HepG2 (cell line): ENCODE measurements at regions not wholly inside any gene's neighbourhood (a gene's known extent, or its start where the extent isn't known, plus 50 kb on each side); places are given as distances from the start of the nearest gene placed in this dataset.
A peak's percentile ranks its signal among the peaks of the same experiment; 100 is the strongest.

Experiments
- ATAC-seq: fragments of 200-7000 bp; cut with Tn5 transposase; 3 replicates; pipeline ENCODE4 v1.9.1; 2020; ENCODE audit warnings: mild to moderate bottlenecking, moderate library complexity
- BruUV-seq: library from RNA; stranded (reverse); fragments of 400-500 nt; replicated peaks from 2 replicates; lab custom pipeline; 2021; lab: Mats Ljungman, UMichigan
- CTCF ChIA-PET: fragments of 300-600 bp; formaldehyde crosslinking; extraction: SDS; loops from one replicate; lab custom pipeline; 2021; ENCODE audit warnings: low total read pairs, inconsistent platforms, low intra/inter-chr PET ratio; lab: Yijun Ruan, JAX
- POLR2A ChIA-PET: fragments of 350-600 bp; sonication (Branson Sonifier 250); formaldehyde crosslinking; loops from one replicate; lab custom pipeline; 2020; ENCODE audit warnings: antibody characterized with exemption, inconsistent platforms; lab: Yijun Ruan, JAX
- DNase-seq: peaks from one replicate; pipeline ENCODE4 v3.0.0-alpha.2; 2015; ENCODE audit warnings: low spot score
- FAIRE-seq: peaks from 3 replicates; lab custom pipeline; 2011; peaks lifted over from hg19 to GRCh38; lab: Jason Lieb, UNC
- H2AFZ ChIP-seq: one replicate; pipeline ENCODE4 v1.6.1; 2011; ENCODE audit warnings: low read length, inconsistent platforms
- H3K27ac ChIP-seq: fragments of 300-600 bp; 3 replicates; pipeline ENCODE4 v1.8.0; 2011; ENCODE audit warnings: mixed run types, mild to moderate bottlenecking, mixed read lengths, low read length, inconsistent platforms; ENCODE audit not compliant: insufficient read depth; ENCODE audit errors: extremely low read length
- H3K27me3 ChIP-seq, 2 experiments: fragments of 200-600 bp in 1 of 2; 2 replicates in 1 of 2; 3 replicates in 1 of 2; pipeline versions ENCODE4 v1.6.0 to v1.8.0; 2011; ENCODE audit warnings: low read length in 2 of 2, mild to moderate bottlenecking in 2 of 2, moderate library complexity in 2 of 2, inconsistent platforms in 1 of 2; ENCODE audit not compliant: insufficient read depth in 2 of 2, control insufficient read depth in 1 of 2
- H3K36me3 ChIP-seq, 2 experiments: fragments of 200-600 bp in 1 of 2; replicated peaks in 1 of 2; 2 replicates in 1 of 2; 3 replicates in 1 of 2; pipeline versions ENCODE4 v1.5.1 to v1.8.0; 2011; ENCODE audit warnings: low read length in 2 of 2, inconsistent platforms in 1 of 2; ENCODE audit not compliant: insufficient read depth in 2 of 2, control insufficient read depth in 1 of 2
- H3K4me1 ChIP-seq: 2 replicates; pipeline ENCODE4 v1.5.1; 2012; ENCODE audit warnings: low read length, inconsistent platforms; ENCODE audit not compliant: insufficient read depth
- H3K4me2 ChIP-seq: 2 replicates; pipeline ENCODE4 v1.6.0; 2011; ENCODE audit warnings: low read depth, low read length, inconsistent platforms
- H3K4me3 ChIP-seq, 3 experiments: fragments of 200-600 bp in 1 of 3; sonication (generic), shearing (Covaris generic) in 1 of 3; replicated peaks in 1 of 3; 2 replicates each; pipeline ENCODE4 v1.5.1; 2011 to 2016; ENCODE audit warnings: low read length in 3 of 3, inconsistent platforms in 2 of 3, low read depth in 2 of 3, mild to moderate bottlenecking in 2 of 3, control low read depth in 1 of 3, mixed read lengths in 1 of 3; ENCODE audit not compliant: insufficient read depth in 1 of 3
- H3K79me2 ChIP-seq: one replicate; pipeline ENCODE4 v1.6.1; 2011; ENCODE audit warnings: low read length, inconsistent platforms; ENCODE audit not compliant: insufficient read depth
- H3K9ac ChIP-seq: 2 replicates; pipeline ENCODE4 v1.6.0; 2011; ENCODE audit warnings: mild to moderate bottlenecking, low read depth, low read length, inconsistent platforms; ENCODE audit not compliant: insufficient read depth
- H3K9me3 ChIP-seq: 2 replicates; pipeline ENCODE4 v1.5.1; 2012; ENCODE audit warnings: mild to moderate bottlenecking, low read length
- H4K20me1 ChIP-seq: 2 replicates; pipeline ENCODE4 v1.6.0; 2011; ENCODE audit warnings: inconsistent platforms, mild to moderate bottlenecking, low read length, moderate library complexity; ENCODE audit not compliant: insufficient read depth
- CEBPB ChIP-seq: IDR thresholded peaks from 2 replicates; pipeline ENCODE4 v1.6.1; 2011; ENCODE audit warnings: low read depth, low read length, improper control_type of control experiment, borderline replicate concordance
- EP300 ChIP-seq, 3 experiments: sonication (generic) in 1 of 3; formaldehyde crosslinking in 1 of 3; IDR thresholded peaks; 2 replicates each; pipeline versions ENCODE4 v1.5.1 to v1.6.1; 2011 to 2020; ENCODE audit warnings: low read depth in 2 of 3, low read length in 2 of 3, borderline replicate concordance in 1 of 3, improper control_type of control experiment in 1 of 3, mild to moderate bottlenecking in 1 of 3, missing genetic modification reagents in 1 of 3, moderate library complexity in 1 of 3
- FOXA3 ChIP-seq: IDR thresholded peaks from 2 replicates; pipeline ENCODE4 v1.6.1; 2016; ENCODE audit warnings: missing genetic modification reagents, missing compliant biosample characterization
- GATAD2A ChIP-seq: IDR thresholded peaks from 2 replicates; pipeline ENCODE4 v1.6.1; 2016
- HNF4A ChIP-seq: sonication (generic); formaldehyde crosslinking; IDR thresholded peaks from 2 replicates; pipeline ENCODE4 v1.4.0; 2020; ENCODE audit warnings: missing genetic modification reagents
- HNF4G ChIP-seq, 2 experiments: sonication (generic) in 1 of 2; formaldehyde crosslinking in 1 of 2; IDR thresholded peaks; 2 replicates each; pipeline versions ENCODE4 v1.4.0 to v1.6.1; 2011 to 2020; ENCODE audit warnings: borderline replicate concordance in 2 of 2, low read depth in 2 of 2, mild to moderate bottlenecking in 2 of 2, low read length in 1 of 2, missing genetic modification reagents in 1 of 2, moderate library complexity in 1 of 2
- JARID2 ChIP-seq: sonication (generic); formaldehyde crosslinking; IDR thresholded peaks from 2 replicates; pipeline ENCODE4 v1.8.1; 2023; ENCODE audit warnings: missing genetic modification reagents, inconsistent platforms; ENCODE audit not compliant: insufficient replicate concordance
- MEF2D ChIP-seq: sonication (generic); formaldehyde crosslinking; IDR thresholded peaks from 2 replicates; pipeline ENCODE4 v1.5.1; 2020; ENCODE audit warnings: mild to moderate bottlenecking, missing genetic modification reagents
- MIXL1 ChIP-seq: IDR thresholded peaks from 2 replicates; pipeline ENCODE4 v1.6.1; 2016
- MXD3 ChIP-seq: IDR thresholded peaks from 2 replicates; pipeline ENCODE4 v1.6.1; 2016; ENCODE audit warnings: mild to moderate bottlenecking, missing biosample characterization, missing genetic modification reagents
- NKX3-1 ChIP-seq: sonication (generic); formaldehyde crosslinking; IDR thresholded peaks from 2 replicates; pipeline ENCODE4 v1.5.0; 2020; ENCODE audit warnings: missing genetic modification reagents
- NR2F1 ChIP-seq, 2 experiments: fragments of 450-650 bp in 1 of 2; formaldehyde crosslinking in 1 of 2; IDR thresholded peaks; 2 replicates each; pipeline versions ENCODE4 v1.5.0 to v1.6.1; 2016 to 2020; ENCODE audit warnings: mild to moderate bottlenecking in 1 of 2, missing compliant biosample characterization in 1 of 2, missing genetic modification reagents in 1 of 2, moderate library complexity in 1 of 2
- NR2F6 ChIP-seq, 2 experiments: IDR thresholded peaks; 2 replicates each; pipeline ENCODE4 v1.6.1; 2016; ENCODE audit warnings: antibody characterized with exemption in 1 of 2, mild to moderate bottlenecking in 1 of 2
- PHF21A ChIP-seq: sonication (generic); formaldehyde crosslinking; IDR thresholded peaks from 2 replicates; pipeline ENCODE4 v1.5.0; 2020; ENCODE audit warnings: mild to moderate bottlenecking, missing genetic modification reagents
- RXRA ChIP-seq: sonication (generic); formaldehyde crosslinking; IDR thresholded peaks from 2 replicates; pipeline ENCODE4 v1.5.1; 2020; ENCODE audit warnings: missing genetic modification reagents
- RXRB ChIP-seq: IDR thresholded peaks from 2 replicates; pipeline ENCODE4 v1.6.1; 2016; ENCODE audit warnings: borderline replicate concordance, missing genetic modification reagents, missing compliant biosample characterization
- SOX6 ChIP-seq, 2 experiments: fragments of 450-650 bp in 1 of 2; sonication (generic) in 1 of 2; formaldehyde crosslinking in 1 of 2; IDR thresholded peaks; 2 replicates each; pipeline versions ENCODE4 v1.4.0 to v1.6.1; 2017 to 2020; ENCODE audit warnings: antibody characterized with exemption in 1 of 2, mild to moderate bottlenecking in 1 of 2, missing genetic modification reagents in 1 of 2
- TBL1XR1 ChIP-seq: fragments of 150-350 bp; IDR thresholded peaks from 2 replicates; pipeline ENCODE4 v1.6.1; 2014; ENCODE audit warnings: borderline replicate concordance, low read length; ENCODE audit not compliant: partially characterized antibody
- ZFP36 ChIP-seq: fragments of 150-350 bp; IDR thresholded peaks from 2 replicates; pipeline ENCODE4 v1.6.1; 2018; ENCODE audit warnings: borderline replicate concordance, low read length, low read depth; ENCODE audit not compliant: partially characterized antibody
- ZNF337 ChIP-seq: sonication (generic); formaldehyde crosslinking; IDR thresholded peaks from 2 replicates; pipeline ENCODE4 v1.5.1; 2020; ENCODE audit warnings: missing genetic modification reagents, low read depth, mild to moderate bottlenecking, borderline replicate concordance
- ZNF367 ChIP-seq: sonication (generic); formaldehyde crosslinking; IDR thresholded peaks from 2 replicates; pipeline ENCODE4 v1.4.0; 2020; ENCODE audit warnings: missing genetic modification reagents, borderline replicate concordance
- ZNF510 ChIP-seq: sonication (generic); formaldehyde crosslinking; IDR thresholded peaks from 2 replicates; pipeline ENCODE4 v1.4.0; 2020; ENCODE audit warnings: low read depth, mild to moderate bottlenecking, missing genetic modification reagents
- ZNF513 ChIP-seq: sonication (generic); formaldehyde crosslinking; conservative IDR thresholded peaks from 2 replicates; pipeline ENCODE4 v1.5.0; 2020; ENCODE audit warnings: missing genetic modification reagents
- WGBS: methylation state at CpG from one replicate; pipeline ENCODE4 v1.1.6; 2017; ENCODE audit warnings: low lambda C conversion rate; 5-methylcytosine and 5-hydroxymethylcytosine counted together
- in situ Hi-C: cut with HindIII; loops from 2 replicates; pipeline ENCODE4 v1.10.0; 2017; ENCODE audit warnings: low pct_unique_long_range_greater_than_20kb; ENCODE audit not compliant: extremely low pct_ligation_motif_present
- intact Hi-C: fragments of 100-400 bp; cut with micrococcal nuclease; formaldehyde crosslinking; loops from one replicate; pipeline ENCODE4 v1.10.0; 2022; ENCODE audit not compliant: unreplicated experiment

GRCh38 chr6:140012150-140012549, 637.7 kb upstream of the CITED2 start (continued):
- TF ChIP-seq MXD3 (CRISPR knock-in tag) (no peak), ZNF367 (no peak)

GRCh38 chr6:140011537-140011936, 637.1 kb upstream of the CITED2 start:
- ChIA-PET POLR2A (no interaction called here), CTCF (no interaction called here)
- no peak for FAIRE-seq
- TF ChIP-seq ZNF513 (CRISPR knock-in tag) (no peak), NKX3-1 (CRISPR knock-in tag) (no peak), PHF21A (CRISPR knock-in tag) (peak; percentile 17; the same call in 1 of the 2 replicates), HNF4G (IDR thresholded peaks at IDR 0.05; ENCODE audit: borderline replicate concordance, low read depth, low read length) (no peak), HNF4G (CRISPR knock-in tag; IDR thresholded peaks at IDR 0.05; ENCODE audit: borderline replicate concordance, low read depth) (no peak), RXRB (CRISPR knock-in tag) (0 out of 2 replicates have a peak, but pooled peaks have one; percentile 24), NR2F1 (CRISPR knock-in tag; IDR thresholded peaks at IDR 0.05) (peak; percentile 23 to 69; a peak in 2 of 4 replicates), JARID2 (CRISPR knock-in tag) (no peak), NR2F6 (IDR thresholded peaks at IDR 0.05) (peak; percentile 32; the same call in 1 of the 2 replicates), NR2F6 (CRISPR knock-in tag; IDR thresholded peaks at IDR 0.05) (no peak), MEF2D (CRISPR knock-in tag) (peak; percentile 100), ZFP36 (no peak), RXRA (CRISPR knock-in tag) (no peak), EP300 (IDR thresholded peaks at IDR 0.05; ENCODE audit: low read depth in 2 of 2, low read length in 2 of 2) (peak in 1 of 2 experiments; percentile 22; a peak in 1 of 4 replicates), EP300 (CRISPR knock-in tag; IDR thresholded peaks at IDR 0.05; ENCODE audit: borderline replicate concordance) (no peak), ZNF510 (CRISPR knock-in tag) (no peak), ZNF337 (CRISPR knock-in tag) (no peak), FOXA3 (peak; percentile 19; the same call in 1 of the 2 replicates), TBL1XR1 (peak; percentile 42), HNF4A (CRISPR knock-in tag) (peak; percentile 57; the same call in 1 of the 2 replicates), GATAD2A (CRISPR knock-in tag) (peak; percentile 22; the same call in 1 of the 2 replicates), CEBPB (peak; percentile 48; the same call in 1 of the 2 replicates), MIXL1 (peak; percentile 66; the same call in 1 of the 2 replicates), SOX6 (IDR thresholded peaks at IDR 0.05) (no peak), SOX6 (CRISPR knock-in tag; IDR thresholded peaks at IDR 0.05) (peak; percentile 50)

More at GRCh38 chr6:140011537-140011936, 637.1 kb upstream of the CITED2 start:
- H3K9me3 ChIP-seq: no peaks in the 10 kb centered on the region
- peak; percentile 46 for DNase-seq
- no TSS peak for BruUV-seq
- intact Hi-C loops: no loop called here
- H3K79me2 ChIP-seq: no peaks in the 10 kb centered on the region
- no peaks in the 10 kb centered on the region for H3K27me3 ChIP-seq
- no peak overlapping the region for H3K4me3 ChIP-seq
- H3K27ac ChIP-seq: no peak overlapping the region
- H3K4me2 ChIP-seq: no peak overlapping the region
- H4K20me1 ChIP-seq: no peaks in the 10 kb centered on the region
- in situ Hi-C loops: no loop called here
- no peak overlapping the region for H2AFZ ChIP-seq
- no peaks in the 10 kb centered on the region for H3K36me3 ChIP-seq
- peaks cover 7% of the 10 kb centered on the region for H3K4me1 ChIP-seq
- peak; percentile 93 for ATAC-seq
- no peak overlapping the region for H3K9ac ChIP-seq
- WGBS: 3% methylated on average over 4 of the region's 4 CpGs
